GM19238 (cell line): ENCODE measurements at regions not wholly inside any gene's neighbourhood (a gene's known extent, or its start where the extent isn't known, plus 50 kb on each side); places are given as distances from the start of the nearest gene placed in this dataset.
"Not testable (repeated sequence)": the region's sequence is repeated elsewhere in the genome, so short reads cannot be mapped to it uniquely, and the experiment has no call there.

Experiments used
- DNase-seq: peaks from one replicate; pipeline ENCODE4 v3.0.0; 2011; ENCODE audit warnings: low spot score; ENCODE audit not compliant: insufficient read length

GRCh38 chr4:187060551-187060950 lies 336.9 kb upstream of the FAT1 start:
- DNase-seq: no peak

GRCh38 chr4:187063251-187063650 lies 339.6 kb upstream of the FAT1 start:
- no peak for DNase-seq

- no peak for DNase-seq
Observed at GRCh38 chr4:187064033-187064432, 340.4 kb upstream of the FAT1 start.

- no peak for DNase-seq
Observed at GRCh38 chr4:187065396-187065795, 341.7 kb upstream of the FAT1 start.

- no peak for DNase-seq
Observed at GRCh38 chr4:187065806-187066205, 342.1 kb upstream of the FAT1 start.

GRCh38 chr4:187069398-187069797 lies 345.7 kb upstream of the FAT1 start:
- DNase-seq: no peak

- no peak for DNase-seq
Observed at GRCh38 chr4:187070158-187070557, 346.5 kb upstream of the FAT1 start.

GRCh38 chr4:187070740-187071139 lies 347.1 kb upstream of the FAT1 start:
- no peak for DNase-seq

GRCh38 chr4:187071946-187072600 lies 348.4 kb upstream of the FAT1 start:
- DNase-seq: no peak

GRCh38 chr4:187073820-187074219 lies 350.2 kb upstream of the FAT1 start:
- DNase-seq: no peak

GRCh38 chr4:187075514-187075913 lies 351.9 kb upstream of the FAT1 start:
- no peak for DNase-seq

- no peak for DNase-seq
Observed at GRCh38 chr4:187077744-187078401, 354.2 kb upstream of the FAT1 start.

- no peak for DNase-seq
Observed at GRCh38 chr4:187084701-187085100, 361.0 kb upstream of the FAT1 start.

- no peak for DNase-seq
Observed at GRCh38 chr4:187085339-187085738, 361.7 kb upstream of the FAT1 start.

GRCh38 chr4:187086151-187086550 lies 362.5 kb upstream of the FAT1 start:
- no peak for DNase-seq

- no peak for DNase-seq
Observed at GRCh38 chr4:187088070-187088799, 364.6 kb upstream of the FAT1 start.

- no peak for DNase-seq
Observed at GRCh38 chr4:187090401-187090800, 366.7 kb upstream of the FAT1 start.

GRCh38 chr4:187090832-187091231 lies 367.2 kb upstream of the FAT1 start:
- not testable (repeated sequence) for DNase-seq

GRCh38 chr4:187094144-187094543 lies 370.5 kb upstream of the FAT1 start:
- no peak for DNase-seq

- DNase-seq: no peak
Observed at GRCh38 chr4:187098429-187098828, 374.8 kb upstream of the FAT1 start.

GRCh38 chr4:187103351-187103750 lies 379.7 kb upstream of the FAT1 start:
- DNase-seq: no peak

GRCh38 chr4:187108845-187109244 lies 385.2 kb upstream of the FAT1 start:
- DNase-seq: no peak

- DNase-seq: no peak
Observed at GRCh38 chr4:187109636-187110035, 386.0 kb upstream of the FAT1 start.
